GM12892 (cell line): ENCODE measurements at regions not wholly inside any gene's neighbourhood (a gene's known extent, or its start where the extent isn't known, plus 50 kb on each side); places are given as distances from the start of the nearest gene placed in this dataset.

ENCODE experiments used
- POLR2A ChIP-seq: IDR thresholded peaks from 2 replicates; pipeline ENCODE4 v1.6.1; 2011; ENCODE audit warnings: low read depth, low read length, control low read depth
- POLR2AphosphoS5 ChIP-seq: IDR thresholded peaks from 2 replicates; pipeline ENCODE4 v1.6.1; 2011; ENCODE audit warnings: low read depth, low read length, control low read depth
- TAF1 ChIP-seq: IDR thresholded peaks from 2 replicates; pipeline ENCODE4 v1.6.1; 2011; ENCODE audit warnings: low read depth, mild to moderate bottlenecking, control low read depth, low read length, borderline replicate concordance

DNA sequence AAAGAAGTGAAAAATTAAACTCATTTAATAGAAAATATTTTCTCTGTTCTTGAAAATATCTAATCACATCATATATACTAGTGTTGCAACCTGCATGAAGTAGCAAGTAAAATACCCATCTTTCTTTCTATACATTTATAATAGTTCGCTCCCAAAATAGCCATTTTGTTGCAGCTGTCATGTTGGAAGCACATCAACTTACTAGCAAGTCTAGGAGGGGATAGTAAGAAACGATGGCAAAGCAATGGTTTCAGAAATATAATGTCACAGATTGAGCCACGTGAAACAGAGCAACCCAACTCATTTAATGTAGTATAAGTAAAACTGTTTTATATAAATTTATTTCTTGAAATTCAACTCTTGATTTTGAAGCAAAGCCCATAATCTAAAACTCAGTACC lies 521.8 kb downstream of the LRRIQ3 start:
- TF ChIP-seq POLR2AphosphoS5: no peak
- no peak for TF ChIP-seq POLR2A
- TF ChIP-seq TAF1: no peak
